Chondrocyte (in vitro differentiated cells): ENCODE measurements at regions not wholly inside any gene's neighbourhood (a gene's known extent, or its start where the extent isn't known, plus 50 kb on each side); places are given as distances from the start of the nearest gene placed in this dataset.

Experiments used
- DNase-seq: peaks from one replicate; pipeline ENCODE4 v3.0.0; 2021; ENCODE audit warnings: mixed read lengths, low spot score
- H3K27ac Mint-ChIP-seq: one replicate; pipeline ENCODE4 v1.8.0; 2021; ENCODE audit warnings: mild to moderate bottlenecking, moderate library complexity, mixed read lengths; ENCODE audit not compliant: unreplicated experiment
- H3K27me3 Mint-ChIP-seq: 2 replicates; pipeline ENCODE4 v1.8.0; 2021; ENCODE audit warnings: low read depth, mixed read lengths
- H3K36me3 Mint-ChIP-seq: 2 replicates; pipeline ENCODE4 v1.8.0; 2021; ENCODE audit warnings: low read depth, mixed read lengths
- H3K4me1 Mint-ChIP-seq: 2 replicates; pipeline ENCODE4 v1.8.0; 2021; ENCODE audit warnings: low read depth, mild to moderate bottlenecking, mixed read lengths
- H3K4me3 Mint-ChIP-seq: one replicate; pipeline ENCODE4 v1.8.0; 2021; ENCODE audit warnings: mild to moderate bottlenecking, moderate library complexity, mixed read lengths; ENCODE audit not compliant: unreplicated experiment
- H3K9me3 Mint-ChIP-seq: 2 replicates; pipeline ENCODE4 v1.8.0; 2021; ENCODE audit warnings: low read depth, mixed read lengths
- TF ChIP-seq, protein P1 (sequence below): fragments of 200-600 bp; sonication (generic); IDR thresholded peaks from 2 replicates; pipeline ENCODE4 v1.5.0; 2021; ENCODE audit warnings: antibody characterized with exemption, mild to moderate bottlenecking, moderate library complexity

DNA sequence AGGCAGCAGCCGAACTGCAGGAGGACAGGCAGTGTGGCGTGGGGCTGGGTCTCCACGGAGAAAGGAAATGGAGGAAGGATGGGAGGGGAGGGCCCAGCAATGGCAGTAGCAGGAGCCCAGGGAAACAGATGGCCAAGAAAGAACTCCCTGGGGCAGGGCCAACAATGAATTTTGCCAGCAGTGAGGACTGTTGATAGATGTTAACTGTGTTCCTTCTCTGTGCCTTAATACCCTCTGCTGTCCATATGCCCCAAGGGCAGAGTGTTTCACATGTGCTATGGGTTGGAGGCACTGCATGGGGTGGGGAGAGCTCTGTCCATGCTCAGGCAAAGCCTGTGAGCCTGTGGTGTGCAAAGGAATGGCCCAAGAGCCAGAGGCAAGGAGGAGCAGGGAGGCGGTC is 70.8 kb upstream of the POMGNT2 start:
- no peak for DNase-seq
- Mint-ChIP-seq H3K27ac (no peak overlapping the region), H3K36me3 (no peaks in the 10 kb centered on the region), H3K27me3 (no peaks in the 10 kb centered on the region), H3K4me3 (no peak overlapping the region), H3K4me1 (peaks cover 28% of the 10 kb centered on the region), H3K9me3 (peaks cover 11% of the 10 kb centered on the region)
- TF ChIP-seq, protein P1, sequence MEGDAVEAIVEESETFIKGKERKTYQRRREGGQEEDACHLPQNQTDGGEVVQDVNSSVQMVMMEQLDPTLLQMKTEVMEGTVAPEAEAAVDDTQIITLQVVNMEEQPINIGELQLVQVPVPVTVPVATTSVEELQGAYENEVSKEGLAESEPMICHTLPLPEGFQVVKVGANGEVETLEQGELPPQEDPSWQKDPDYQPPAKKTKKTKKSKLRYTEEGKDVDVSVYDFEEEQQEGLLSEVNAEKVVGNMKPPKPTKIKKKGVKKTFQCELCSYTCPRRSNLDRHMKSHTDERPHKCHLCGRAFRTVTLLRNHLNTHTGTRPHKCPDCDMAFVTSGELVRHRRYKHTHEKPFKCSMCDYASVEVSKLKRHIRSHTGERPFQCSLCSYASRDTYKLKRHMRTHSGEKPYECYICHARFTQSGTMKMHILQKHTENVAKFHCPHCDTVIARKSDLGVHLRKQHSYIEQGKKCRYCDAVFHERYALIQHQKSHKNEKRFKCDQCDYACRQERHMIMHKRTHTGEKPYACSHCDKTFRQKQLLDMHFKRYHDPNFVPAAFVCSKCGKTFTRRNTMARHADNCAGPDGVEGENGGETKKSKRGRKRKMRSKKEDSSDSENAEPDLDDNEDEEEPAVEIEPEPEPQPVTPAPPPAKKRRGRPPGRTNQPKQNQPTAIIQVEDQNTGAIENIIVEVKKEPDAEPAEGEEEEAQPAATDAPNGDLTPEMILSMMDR: no peak

DNA sequence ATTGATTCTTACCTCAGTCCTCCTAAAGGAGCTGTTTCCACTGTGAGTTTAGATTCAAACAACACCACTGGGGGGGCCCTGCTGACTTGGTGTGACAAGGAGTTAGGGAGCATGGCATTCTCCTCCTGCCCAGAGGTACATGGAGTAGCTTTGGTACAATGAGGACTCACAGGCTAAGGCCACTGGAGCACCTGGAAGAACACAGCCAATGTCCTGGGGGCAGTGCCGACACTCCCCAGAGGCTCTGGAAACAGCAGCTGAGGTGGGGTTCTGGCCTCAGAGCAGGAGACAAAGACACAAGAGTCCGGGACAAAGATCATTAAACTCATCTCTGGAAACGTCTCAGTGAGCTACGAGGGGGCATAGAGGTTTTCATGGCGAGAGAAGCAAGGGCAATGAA is 69.7 kb upstream of the POMGNT2 start:
- no peak for DNase-seq
- no peaks in the 10 kb centered on the region for H3K36me3 Mint-ChIP-seq

DNA sequence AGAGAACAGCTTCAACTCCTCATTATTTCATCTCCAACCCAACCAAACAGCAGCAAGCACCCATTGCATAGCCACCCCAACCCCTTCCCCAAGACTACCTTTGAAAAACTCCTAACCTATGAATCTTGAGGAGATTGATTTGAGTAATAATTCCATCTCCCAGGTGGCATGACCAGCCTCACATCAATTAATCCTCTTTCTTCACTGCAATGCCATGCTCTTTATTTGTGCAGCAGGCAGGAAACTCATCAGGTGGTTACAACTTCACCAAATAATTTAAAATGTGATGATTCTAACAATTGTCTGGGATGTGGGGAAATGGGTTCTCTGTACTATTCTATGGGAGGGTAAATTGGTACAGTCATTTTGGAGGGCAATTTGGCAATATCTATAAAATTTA is 68.1 kb upstream of the POMGNT2 start:
- Mint-ChIP-seq H3K36me3 (peaks cover 2% of the 10 kb centered on the region), H3K27ac (no peak overlapping the region), H3K27me3 (no peaks in the 10 kb centered on the region), H3K4me3 (no peak overlapping the region), H3K4me1 (peaks cover 4% of the 10 kb centered on the region), H3K9me3 (peaks cover 11% of the 10 kb centered on the region)
- TF ChIP-seq, protein P1: no peak
- no peak for DNase-seq

More for the DNA sequence above, 69.7 kb upstream of the POMGNT2 start:
- H3K4me3 Mint-ChIP-seq: no peak overlapping the region
- no peaks in the 10 kb centered on the region for H3K27me3 Mint-ChIP-seq
- no peak overlapping the region for H3K27ac Mint-ChIP-seq
- H3K9me3 Mint-ChIP-seq: peaks cover 11% of the 10 kb centered on the region
- TF ChIP-seq, protein P1: no peak
- peaks cover 20% of the 10 kb centered on the region for H3K4me1 Mint-ChIP-seq

DNA sequence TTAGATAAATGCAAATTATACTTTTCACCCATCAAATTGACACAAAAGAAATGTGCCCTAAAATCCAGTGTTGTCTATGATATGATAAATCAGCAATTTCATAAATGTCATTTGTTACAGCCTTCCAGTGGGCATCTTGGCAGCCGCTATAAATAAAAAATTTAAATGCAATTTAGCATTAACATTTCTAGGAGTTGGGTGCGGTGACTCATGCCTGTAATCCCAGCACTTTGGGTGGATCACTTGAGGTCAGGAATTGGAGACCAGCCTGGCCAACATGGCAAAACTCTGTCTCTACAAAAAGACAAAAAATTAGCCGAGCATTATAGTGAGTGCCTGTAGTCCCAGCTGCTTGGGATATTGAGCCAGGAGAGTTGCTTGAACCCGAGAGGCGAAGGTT is 65.9 kb upstream of the POMGNT2 start:
- DNase-seq: no peak

DNA sequence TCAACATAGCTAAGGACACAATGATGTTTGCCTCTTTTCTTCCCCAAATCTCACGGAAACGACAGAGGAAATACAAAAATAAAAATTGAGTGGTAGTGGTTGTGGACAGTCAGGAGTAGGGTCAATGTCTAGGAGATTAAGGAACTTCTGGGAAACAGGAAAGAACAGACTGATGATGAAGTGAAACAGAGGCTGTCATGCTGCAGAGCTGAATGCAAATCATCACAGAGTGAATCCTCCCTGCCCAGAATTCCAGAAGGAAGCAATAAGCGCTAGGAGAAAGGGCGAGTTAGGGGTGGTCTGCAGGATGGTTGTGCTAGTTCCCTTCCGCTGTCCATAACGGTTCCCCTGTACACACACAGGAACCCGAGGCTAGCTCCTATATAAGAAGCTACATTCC is 64.7 kb upstream of the POMGNT2 start:
- Mint-ChIP-seq H3K4me3 (no peak overlapping the region), H3K27me3 (no peaks in the 10 kb centered on the region), H3K36me3 (peaks cover 8% of the 10 kb centered on the region), H3K9me3 (peaks cover 28% of the 10 kb centered on the region), H3K4me1 (no peaks in the 10 kb centered on the region), H3K27ac (no peak overlapping the region)
- DNase-seq: no peak
- TF ChIP-seq, protein P1: no peak

More for the DNA sequence above, 65.9 kb upstream of the POMGNT2 start:
- TF ChIP-seq, protein P1: no peak
- Mint-ChIP-seq H3K27ac (no peak overlapping the region), H3K9me3 (peaks cover 16% of the 10 kb centered on the region), H3K4me3 (no peak overlapping the region), H3K4me1 (no peaks in the 10 kb centered on the region), H3K27me3 (no peaks in the 10 kb centered on the region), H3K36me3 (peaks cover 4% of the 10 kb centered on the region)
